GM23338 (cell line): ENCODE measurements at regions not wholly inside any gene's neighbourhood (a gene's known extent, or its start where the extent isn't known, plus 50 kb on each side); places are given as distances from the start of the nearest gene placed in this dataset.

ENCODE experiments used
- ATAC-seq: fragments of 200-7000 bp; cut with Tn5 transposase; 3 replicates; pipeline ENCODE4 v1.9.1; 2020
- DNase-seq: peaks from one replicate; pipeline ENCODE4 v3.0.0-alpha.2; 2015; ENCODE audit warnings: low spot score
- H2AFZ ChIP-seq: fragments of 200-600 bp; sonication (generic); 2 replicates; pipeline ENCODE4 v1.8.0; 2016; ENCODE audit warnings: antibody characterized with exemption, mild to moderate bottlenecking, moderate library complexity
- H3F3A ChIP-seq: fragments of 200-600 bp; sonication (generic); replicated peaks from 2 replicates; pipeline ENCODE4 v1.8.0; 2017; ENCODE audit warnings: antibody characterized with exemption, mixed run types, low read depth
- H3K27ac ChIP-seq: fragments of 200-600 bp; sonication (generic); 2 replicates; pipeline ENCODE4 v1.6.1; 2016; ENCODE audit warnings: low read depth
- H3K27me3 ChIP-seq: fragments of 200-600 bp; sonication (generic); 2 replicates; pipeline ENCODE4 v1.8.0; 2016; ENCODE audit warnings: mild to moderate bottlenecking, mixed run types, moderate library complexity; ENCODE audit not compliant: insufficient read depth
- H3K36me3 ChIP-seq: fragments of 200-600 bp; sonication (generic); 2 replicates; pipeline ENCODE4 v1.8.0; 2016; ENCODE audit warnings: mild to moderate bottlenecking; ENCODE audit not compliant: insufficient read depth
- H3K4me1 ChIP-seq: fragments of 200-600 bp; sonication (generic); 2 replicates; pipeline ENCODE4 v1.8.0; 2016; ENCODE audit warnings: mild to moderate bottlenecking, moderate library complexity; ENCODE audit not compliant: insufficient read depth
- H3K4me2 ChIP-seq: fragments of 200-600 bp; sonication (generic); 2 replicates; pipeline ENCODE4 v1.7.1; 2017; ENCODE audit warnings: mixed run types
- H3K4me3 ChIP-seq: fragments of 200-600 bp; sonication (generic); 2 replicates; pipeline ENCODE4 v1.6.1; 2016; ENCODE audit warnings: mixed run types
- H3K79me2 ChIP-seq: fragments of 200-600 bp; sonication (generic); replicated peaks from 2 replicates; pipeline ENCODE4 v1.8.0; 2017; ENCODE audit warnings: mild to moderate bottlenecking; ENCODE audit not compliant: insufficient read depth
- H3K9me2 ChIP-seq: fragments of 200-600 bp; sonication (generic); 2 replicates; pipeline ENCODE4 v1.8.0; 2017; ENCODE audit not compliant: insufficient read depth
- H4K20me1 ChIP-seq: fragments of 200-600 bp; sonication (generic); replicated peaks from 2 replicates; pipeline ENCODE4 v1.8.0; 2017; ENCODE audit warnings: mild to moderate bottlenecking; ENCODE audit not compliant: insufficient read depth
- H3K27ac Mint-ChIP-seq: 2 replicates; pipeline ENCODE4 v1.8.0; 2020; ENCODE audit warnings: inconsistent platforms, mild to moderate bottlenecking, moderate library complexity, mixed read lengths
- H3K27me3 Mint-ChIP-seq: 3 replicates; pipeline ENCODE4 v1.8.0; 2022; ENCODE audit warnings: low read depth, mild to moderate bottlenecking, moderate library complexity, mixed read lengths, inconsistent platforms; ENCODE audit not compliant: insufficient read depth, poor library complexity
- H3K36me3 Mint-ChIP-seq: 3 replicates; pipeline ENCODE4 v1.8.0; 2021; ENCODE audit warnings: low read depth, mild to moderate bottlenecking, inconsistent platforms, moderate library complexity, mixed read lengths
- H3K4me1 Mint-ChIP-seq: 3 replicates; pipeline ENCODE4 v1.8.0; 2020; ENCODE audit warnings: mild to moderate bottlenecking, inconsistent platforms, mixed read lengths
- H3K4me3 Mint-ChIP-seq: 3 replicates; pipeline ENCODE4 v1.8.0; 2021; ENCODE audit warnings: moderate library complexity, mild to moderate bottlenecking, inconsistent platforms, mixed read lengths
- H3K9me3 Mint-ChIP-seq: 3 replicates; pipeline ENCODE4 v1.8.0; 2020; ENCODE audit warnings: moderate library complexity, mild to moderate bottlenecking, inconsistent platforms, mixed read lengths
- ETS1 ChIP-seq: IDR thresholded peaks from 2 replicates; pipeline ENCODE4 v1.6.1; 2016; ENCODE audit warnings: antibody characterized with exemption
- EZH2phosphoT487 ChIP-seq: fragments of 200-600 bp; sonication (generic); IDR thresholded peaks from one replicate; pipeline ENCODE4 v1.8.1; 2018; ENCODE audit warnings: antibody characterized with exemption; ENCODE audit not compliant: unreplicated experiment
- JUNB ChIP-seq: IDR thresholded peaks from one replicate; pipeline ENCODE4 v1.6.1; 2016; ENCODE audit warnings: antibody characterized with exemption; ENCODE audit not compliant: unreplicated experiment
- POLR2AphosphoS5 ChIP-seq: IDR thresholded peaks from 2 replicates; pipeline ENCODE4 v1.6.1; 2016; ENCODE audit warnings: antibody characterized with exemption, low read depth
- REST ChIP-seq: IDR thresholded peaks from one replicate; pipeline ENCODE4 v1.6.1; 2018; ENCODE audit warnings: antibody characterized with exemption; ENCODE audit not compliant: unreplicated experiment
- ZNF114 ChIP-seq: fragments of 250-450 bp; sonication (Bioruptor Pico); IDR thresholded peaks from 2 replicates; pipeline ENCODE4 v1.5.0; 2020; ENCODE audit warnings: mild to moderate bottlenecking, moderate library complexity
- ZNF462 ChIP-seq: fragments of 250-450 bp; sonication (Bioruptor Pico); IDR thresholded peaks from 2 replicates; pipeline ENCODE4 v1.5.0; 2020; ENCODE audit warnings: mild to moderate bottlenecking, moderate library complexity

- Histone ChIP-seq H2AFZ (no peak overlapping the region), H3K36me3 (no peaks in the 10 kb centered on the region), H3K4me3 (no peak overlapping the region), H3K4me2 (no peak overlapping the region), H3K4me1 (no peaks in the 10 kb centered on the region), H4K20me1 (no peaks in the 10 kb centered on the region), H3F3A (no peaks in the 10 kb centered on the region), H3K27ac (no peak overlapping the region), H3K27me3 (no peaks in the 10 kb centered on the region), H3K9me2 (peaks cover 12% of the 10 kb centered on the region), H3K79me2 (no peaks in the 10 kb centered on the region)
- no peaks in the 10 kb centered on the region for H3K4me1 Mint-ChIP-seq
- H3K4me3 Mint-ChIP-seq, result no peak overlapping the region
- H3K27me3 Mint-ChIP-seq, result peaks cover 1% of the 10 kb centered on the region
- H3K27ac Mint-ChIP-seq, result no peak overlapping the region
- DNase-seq (no peak), ATAC-seq (no peak)
- H3K36me3 Mint-ChIP-seq, result peaks cover 17% of the 10 kb centered on the region; the same call in 2 of the 3 replicates
- TF ChIP-seq ETS1 (no peak), POLR2AphosphoS5 (no peak), JUNB (no peak), ZNF462 (CRISPR knock-in tag) (no peak), EZH2phosphoT487 (no peak), REST (no peak), ZNF114 (no peak)
- peaks cover 40% of the 10 kb centered on the region for H3K9me3 Mint-ChIP-seq
These were observed 243.7 kb upstream of the FAR2 start for GRCh38 chr12:28905220-28905955.
